NT2/D1 (cell line): ENCODE measurements at regions not wholly inside any gene's neighbourhood (a gene's known extent, or its start where the extent isn't known, plus 50 kb on each side); places are given as distances from the start of the nearest gene placed in this dataset.

Experiments used
- YY1 ChIP-seq: IDR thresholded peaks from 2 replicates; pipeline ENCODE4 v1.6.1; 2011; ENCODE audit not compliant: insufficient read length, insufficient read depth
- ZNF274 ChIP-seq: IDR thresholded peaks from 2 replicates; pipeline ENCODE4 v1.6.1; 2011; ENCODE audit warnings: mild to moderate bottlenecking, low read depth, low read length

GRCh38 chr6:22145823-22146677, 150.8 kb downstream of the PRL start:
- TF ChIP-seq YY1 (no peak), ZNF274 (no peak)
